GM10248 (cell line): ENCODE measurements at regions not wholly inside any gene's neighbourhood (a gene's known extent, or its start where the extent isn't known, plus 50 kb on each side); places are given as distances from the start of the nearest gene placed in this dataset.

ENCODE experiments used
- CTCF ChIA-PET: fragments of 300-600 bp; sonication (Branson Sonifier 250); formaldehyde crosslinking; extraction: SDS; loops from one replicate; lab custom pipeline; 2021; ENCODE audit warnings: antibody characterized with exemption; lab: Yijun Ruan, JAX
- POLR2A ChIA-PET: fragments of 350-650 bp; sonication (Branson Sonifier 250); formaldehyde crosslinking; extraction: SDS; loops from one replicate; lab custom pipeline; 2020; ENCODE audit warnings: antibody characterized with exemption; lab: Yijun Ruan, JAX
- DNase-seq: peaks from one replicate; pipeline ENCODE4 v3.0.0; 2012; ENCODE audit errors: extremely low spot score
- TF ChIP-seq, protein P1 (sequence below): IDR thresholded peaks from 2 replicates; pipeline ENCODE4 v1.5.1; 2012; ENCODE audit warnings: mild to moderate bottlenecking, low read depth; ENCODE audit errors: extremely low read depth, missing control alignments, control extremely low read depth

DNA sequence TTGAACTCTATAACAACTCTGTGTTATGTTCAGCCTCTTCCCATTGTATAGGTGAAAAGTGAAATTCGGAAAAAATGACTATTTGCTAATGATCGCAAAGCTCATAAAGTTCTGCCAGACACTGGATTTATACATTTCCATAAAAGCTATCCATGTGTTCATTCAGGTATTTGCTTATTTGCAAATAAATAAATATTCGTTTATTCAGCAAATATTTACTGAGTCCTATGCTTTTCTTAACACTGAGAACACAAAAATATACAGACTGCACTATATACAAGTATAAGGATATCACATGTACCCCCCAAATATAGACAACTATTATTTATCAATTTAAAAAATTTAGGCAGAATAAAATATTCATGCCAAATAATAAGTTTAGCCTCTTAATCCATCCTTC, 63.2 kb upstream of the ATP8B1 start:
- TF ChIP-seq, protein P1, sequence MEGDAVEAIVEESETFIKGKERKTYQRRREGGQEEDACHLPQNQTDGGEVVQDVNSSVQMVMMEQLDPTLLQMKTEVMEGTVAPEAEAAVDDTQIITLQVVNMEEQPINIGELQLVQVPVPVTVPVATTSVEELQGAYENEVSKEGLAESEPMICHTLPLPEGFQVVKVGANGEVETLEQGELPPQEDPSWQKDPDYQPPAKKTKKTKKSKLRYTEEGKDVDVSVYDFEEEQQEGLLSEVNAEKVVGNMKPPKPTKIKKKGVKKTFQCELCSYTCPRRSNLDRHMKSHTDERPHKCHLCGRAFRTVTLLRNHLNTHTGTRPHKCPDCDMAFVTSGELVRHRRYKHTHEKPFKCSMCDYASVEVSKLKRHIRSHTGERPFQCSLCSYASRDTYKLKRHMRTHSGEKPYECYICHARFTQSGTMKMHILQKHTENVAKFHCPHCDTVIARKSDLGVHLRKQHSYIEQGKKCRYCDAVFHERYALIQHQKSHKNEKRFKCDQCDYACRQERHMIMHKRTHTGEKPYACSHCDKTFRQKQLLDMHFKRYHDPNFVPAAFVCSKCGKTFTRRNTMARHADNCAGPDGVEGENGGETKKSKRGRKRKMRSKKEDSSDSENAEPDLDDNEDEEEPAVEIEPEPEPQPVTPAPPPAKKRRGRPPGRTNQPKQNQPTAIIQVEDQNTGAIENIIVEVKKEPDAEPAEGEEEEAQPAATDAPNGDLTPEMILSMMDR, result no peak
- ChIA-PET CTCF (interaction anchor here (0.6 to 1.5 kb wide), 2 partner anchors 12 to 16 kb away, joined by 3 to 4 read pairs; no protein-coding TSS in a partner anchor), POLR2A (no interaction called here)
- DNase-seq, result no peak

DNA sequence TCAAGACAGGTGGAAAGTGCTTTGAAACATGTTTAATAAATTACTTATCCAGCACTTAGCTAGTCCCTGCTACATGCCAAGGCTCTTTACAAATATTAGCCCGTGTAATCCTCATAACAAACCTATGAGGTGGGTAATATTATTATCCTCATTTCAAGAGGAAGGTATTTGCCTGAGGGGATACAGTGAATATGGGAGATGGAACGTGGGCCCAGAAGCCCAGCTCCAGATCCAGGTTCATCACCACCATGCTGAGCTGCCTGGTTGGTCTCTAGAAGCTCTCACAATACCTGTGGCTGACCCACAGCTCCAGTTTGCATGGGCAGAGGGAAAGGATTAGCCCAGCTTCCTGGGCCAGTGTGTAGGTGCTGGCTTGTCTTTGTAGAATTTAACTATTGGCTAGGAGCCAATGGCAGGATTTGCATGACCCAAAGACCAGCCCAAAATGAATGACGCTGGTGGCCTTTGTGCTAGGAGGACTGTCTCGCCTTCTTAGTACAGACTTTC, 61.6 kb upstream of the ATP8B1 start:
- TF ChIP-seq, protein P1, result no peak
- no peak for DNase-seq
- POLR2A ChIA-PET, result no interaction called here
- CTCF ChIA-PET, result interaction anchor here (1.1 to 2.0 kb wide), 3 partner anchors 11 to 257 kb away, joined by 4 to 7 read pairs (median 5); no protein-coding TSS in a partner anchor

- ChIA-PET CTCF (interaction anchor here (1.9 to 2.0 kb wide), 2 partner anchors 12 to 18 kb away, joined by 5 to 7 read pairs; no protein-coding TSS in a partner anchor), POLR2A (no interaction called here)
- TF ChIP-seq, protein P1, result no peak
- no peak for DNase-seq
These were observed 60.6 kb upstream of the ATP8B1 start for GRCh38 chr18:57863706-57864105.

DNA sequence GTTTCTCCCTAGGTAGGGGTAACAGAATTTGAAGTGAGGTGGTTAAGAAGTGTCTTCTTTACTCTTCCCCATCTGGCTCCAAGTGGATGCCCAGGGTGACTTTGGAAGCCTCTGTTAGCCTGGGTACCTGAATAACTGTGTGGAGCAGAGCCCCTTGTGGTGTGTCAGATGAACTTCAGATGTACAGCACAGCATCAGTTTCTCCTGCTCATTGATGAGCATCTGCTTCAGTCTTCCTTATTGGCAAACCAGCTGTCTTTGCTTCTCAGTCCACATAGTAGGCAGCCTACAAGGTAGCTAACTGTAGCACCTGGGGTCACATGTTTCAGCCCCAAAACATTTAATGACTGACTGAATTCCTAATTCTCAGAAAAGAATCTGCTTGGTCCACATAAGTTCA, 56.2 kb upstream of the ATP8B1 start:
- peak; percentile 23 for DNase-seq
- CTCF ChIA-PET, result interaction anchor here (0.7 to 4.0 kb wide), 5 partner anchors 9 to 23 kb away, joined by 3 to 14 read pairs (median 5); no protein-coding TSS in a partner anchor
- TF ChIP-seq, protein P1, result peak; percentile 36
- POLR2A ChIA-PET, result no interaction called here

- ChIA-PET CTCF (interaction anchor here (2.7 kb wide), 1 partner anchor 25 kb away, joined by 12 read pairs; no protein-coding TSS in a partner anchor), POLR2A (no interaction called here)
- DNase-seq, result no peak
- TF ChIP-seq, protein P1, result no peak
These were observed 53.6 kb upstream of the ATP8B1 start for GRCh38 chr18:57856557-57857280.

DNA sequence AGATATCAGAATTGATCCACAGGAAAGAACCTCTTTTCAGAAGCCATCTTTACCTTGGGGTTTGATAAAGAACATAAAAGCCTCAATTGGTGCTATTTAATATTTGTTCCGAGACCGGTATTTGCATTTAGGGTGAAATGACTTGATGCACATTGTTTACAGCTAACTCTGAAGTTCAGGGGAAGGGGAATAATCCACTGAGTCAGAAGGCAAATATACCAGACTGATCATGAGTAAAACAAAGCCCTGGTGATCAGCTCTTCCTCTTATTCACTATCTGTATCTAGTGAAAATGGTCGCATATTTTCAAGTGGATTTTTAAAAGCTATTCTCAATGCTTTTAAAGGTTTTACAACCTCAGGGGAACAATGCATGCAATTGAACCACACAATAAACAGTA, 53.0 kb upstream of the ATP8B1 start:
- ChIA-PET POLR2A (no interaction called here), CTCF (interaction anchor here (2.7 kb wide), 1 partner anchor 26 kb away, joined by 12 read pairs; no protein-coding TSS in a partner anchor)
- TF ChIP-seq, protein P1, result no peak
- no peak for DNase-seq
